ENCODE measurements at regions not wholly inside any gene's neighbourhood (a gene's known extent, or its start where the extent isn't known, plus 50 kb on each side); places are given as distances from the start of the nearest gene placed in this dataset.
A peak's percentile ranks its signal among the peaks of the same experiment; 100 is the strongest.

- Histone ChIP-seq H3K36me3 (ENCODE audit: low read depth, low read length) (peaks cover 13% of the 10 kb centered on the region; the same call in 1 of the 2 replicates), H3K79me2 (ENCODE audit: low read length) (no peaks in the 10 kb centered on the region), H3K4me2 (ENCODE audit: low read length) (no peak overlapping the region), H3K9me2 (replicated peaks; ENCODE audit: low read length) (no peaks in the 10 kb centered on the region), H4K20me1 (ENCODE audit: low read length) (no peaks in the 10 kb centered on the region), H3K27me3 (ENCODE audit: low read length) (no peaks in the 10 kb centered on the region), H3K4me1 (ENCODE audit: insufficient read depth, low read length) (no peaks in the 10 kb centered on the region), H3K9me3 (ENCODE audit: low read length) (peaks cover 18% of the 10 kb centered on the region), H3F3A (ENCODE audit: low read length, unreplicated experiment) (no peaks in the 10 kb centered on the region), H3K27ac (ENCODE audit: low read length) (no peak overlapping the region), H3K9ac (ENCODE audit: low read length) (no peak overlapping the region), H3K4me3 (ENCODE audit: low read length) (no peak overlapping the region), H2AFZ (ENCODE audit: low read length) (no peak overlapping the region)
- ChIA-PET CTCF (no interaction called here), POLR2A (ENCODE audit: unreplicated experiment) (no interaction called here)
- TF ChIP-seq CTCF (conservative IDR thresholded peaks at IDR 0.05; ENCODE audit: low read depth, low read length): no peak
- no peak for TF ChIP-seq EZH2 (IDR thresholded peaks at IDR 0.05; ENCODE audit: low read length, unreplicated experiment)
- TF ChIP-seq EZH2phosphoT487 (IDR thresholded peaks at IDR 0.05; ENCODE audit: borderline replicate concordance, low read length): no peak
- DNase-seq (no peak), ATAC-seq (no peak)
- no TSS peak for BruUV-seq (replicated peaks)
- intact Hi-C loops (cut with micrococcal nuclease): no loop called here
These were observed 266.4 kb upstream of the TARS1 start for GRCh38 chr5:33174383-33174782.

- Histone ChIP-seq H3K4me1 (ENCODE audit: insufficient read depth, low read length) (0 out of 2 replicates have a peak, but pooled peaks cover 3% of the 10 kb centered on the region), H3F3A (ENCODE audit: low read length, unreplicated experiment) (no peaks in the 10 kb centered on the region), H3K27me3 (ENCODE audit: low read length) (no peaks in the 10 kb centered on the region), H3K36me3 (ENCODE audit: low read depth, low read length) (no peaks in the 10 kb centered on the region), H3K27ac (ENCODE audit: low read length) (no peak overlapping the region), H3K9ac (ENCODE audit: low read length) (no peak overlapping the region), H4K20me1 (ENCODE audit: low read length) (no peaks in the 10 kb centered on the region), H3K4me3 (ENCODE audit: low read length) (no peak overlapping the region), H3K79me2 (ENCODE audit: low read length) (no peaks in the 10 kb centered on the region), H3K9me2 (replicated peaks; ENCODE audit: low read length) (no peaks in the 10 kb centered on the region), H3K9me3 (ENCODE audit: low read length) (no peaks in the 10 kb centered on the region), H3K4me2 (ENCODE audit: low read length) (no peak overlapping the region), H2AFZ (ENCODE audit: low read length) (no peak overlapping the region)
- intact Hi-C loops (cut with micrococcal nuclease): no loop called here
- BruUV-seq (replicated peaks): no TSS peak
- ChIA-PET CTCF (no interaction called here), POLR2A (ENCODE audit: unreplicated experiment) (no interaction called here)
- ATAC-seq: no peak
- TF ChIP-seq CTCF (conservative IDR thresholded peaks at IDR 0.05; ENCODE audit: low read depth, low read length) (no peak), EZH2 (IDR thresholded peaks at IDR 0.05; ENCODE audit: low read length, unreplicated experiment) (no peak), EZH2phosphoT487 (IDR thresholded peaks at IDR 0.05; ENCODE audit: borderline replicate concordance, low read length) (no peak)
- no peak for DNase-seq
These were observed 261.5 kb upstream of the TARS1 start for GRCh38 chr5:33179301-33179700.

- no peaks in the 10 kb centered on the region for H3K79me2 ChIP-seq (ENCODE audit: low read length)
- TF ChIP-seq CTCF (conservative IDR thresholded peaks at IDR 0.05; ENCODE audit: low read depth, low read length) (peak; percentile 84), EZH2phosphoT487 (IDR thresholded peaks at IDR 0.05; ENCODE audit: borderline replicate concordance, low read length) (no peak), EZH2 (IDR thresholded peaks at IDR 0.05; ENCODE audit: low read length, unreplicated experiment) (no peak)
- intact Hi-C loops (cut with micrococcal nuclease): loop anchor here (1.0 to 2.0 kb wide), 6 partner anchors 77 to 474 kb away; no protein-coding TSS in a partner anchor
- ChIA-PET POLR2A (ENCODE audit: unreplicated experiment) (interaction anchor here (0.6 kb wide), 1 partner anchor 25 kb away, joined by 6 read pairs; no protein-coding TSS in a partner anchor), CTCF (interaction anchor here (0.8 kb wide), 1 partner anchor 119 kb away, joined by 5 read pairs; no protein-coding TSS in a partner anchor)
- H3K27me3 ChIP-seq (ENCODE audit: low read length): no peaks in the 10 kb centered on the region
- H2AFZ ChIP-seq (ENCODE audit: low read length): no peak overlapping the region
- 0 out of 2 replicates have a peak, but pooled peaks cover 3% of the 10 kb centered on the region for H3K4me1 ChIP-seq (ENCODE audit: insufficient read depth, low read length)
- no peak overlapping the region for H3K4me3 ChIP-seq (ENCODE audit: low read length)
- H3K9me3 ChIP-seq (ENCODE audit: low read length): no peaks in the 10 kb centered on the region
- no peaks in the 10 kb centered on the region for H3K36me3 ChIP-seq (ENCODE audit: low read depth, low read length)
- H4K20me1 ChIP-seq (ENCODE audit: low read length): no peaks in the 10 kb centered on the region
- no peak overlapping the region for H3K4me2 ChIP-seq (ENCODE audit: low read length)
- H3F3A ChIP-seq (ENCODE audit: low read length, unreplicated experiment): no peaks in the 10 kb centered on the region
- ATAC-seq (peak; percentile 73), DNase-seq (peak; percentile 66)
- peak overlapping the region; percentile 18; the same call in 1 of the 2 replicates for H3K9ac ChIP-seq (ENCODE audit: low read length)
- no TSS peak for BruUV-seq (replicated peaks)
- H3K9me2 ChIP-seq (replicated peaks; ENCODE audit: low read length): no peaks in the 10 kb centered on the region
- no peak overlapping the region for H3K27ac ChIP-seq (ENCODE audit: low read length)
These were observed 259.9 kb upstream of the TARS1 start for GRCh38 chr5:33180900-33181299.

Data from PC-3 (cell line).